ENCODE measurements at regions not wholly inside any gene's neighbourhood (a gene's known extent, or its start where the extent isn't known, plus 50 kb on each side); places are given as distances from the start of the nearest gene placed in this dataset.
"Not testable (repeated sequence)": the region's sequence is repeated elsewhere in the genome, so short reads cannot be mapped to it uniquely, and the experiment has no call there.

GRCh38 chr15:19972582-19972981 lies 569.0 kb downstream of the GOLGA6L6 start:
- H3K4me1 Mint-ChIP-seq (ENCODE audit: low read depth); H3K9me3 Mint-ChIP-seq; H3K4me3 Mint-ChIP-seq; H3K27me3 Mint-ChIP-seq (ENCODE audit: low read depth); H3K27ac Mint-ChIP-seq; ATAC-seq (replicated peaks in 1 of 2); H3K36me3 Mint-ChIP-seq (ENCODE audit: insufficient read depth in 2 of 2): not testable (repeated sequence)
- DNase-seq, result peak in 1 of 2 donors; percentile 1

- not testable (repeated sequence) for H3K27me3 Mint-ChIP-seq (ENCODE audit: low read depth); H3K9me3 Mint-ChIP-seq; DNase-seq; H3K4me3 Mint-ChIP-seq; H3K4me1 Mint-ChIP-seq (ENCODE audit: low read depth); H3K27ac Mint-ChIP-seq; H3K36me3 Mint-ChIP-seq (ENCODE audit: insufficient read depth in 2 of 2); ATAC-seq (replicated peaks in 1 of 2)
Measured at GRCh38 chr15:19965574-19965973, 576.0 kb downstream of the GOLGA6L6 start.

- not testable (repeated sequence) for ATAC-seq (replicated peaks in 1 of 2); H3K9me3 Mint-ChIP-seq; H3K27ac Mint-ChIP-seq; H3K36me3 Mint-ChIP-seq (ENCODE audit: insufficient read depth in 2 of 2); DNase-seq; H3K27me3 Mint-ChIP-seq (ENCODE audit: low read depth); H3K4me3 Mint-ChIP-seq; H3K4me1 Mint-ChIP-seq (ENCODE audit: low read depth)
Measured at GRCh38 chr15:19964480-19964879, 577.1 kb downstream of the GOLGA6L6 start.

- DNase-seq, result no peak
- H3K27me3 Mint-ChIP-seq (ENCODE audit: low read depth), result no peaks in the 10 kb centered on the region
- no peaks in the 10 kb centered on the region for H3K4me1 Mint-ChIP-seq (ENCODE audit: low read depth)
Measured at GRCh38 chr15:19956124-19956796, 585.3 kb downstream of the GOLGA6L6 start.

GRCh38 chr15:19944261-19944888 lies 597.2 kb downstream of the GOLGA6L6 start:
- DNase-seq (no peak), ATAC-seq (replicated peaks in 1 of 2) (no peak)
- Mint-ChIP-seq H3K36me3 (ENCODE audit: insufficient read depth in 2 of 2) (peaks cover 2% of the 10 kb centered on the region in 2 donors), H3K4me3 (peak overlapping the region in 1 of 2 donors; percentile 20), H3K27ac (no peak overlapping the region), H3K9me3 (peaks cover 0 to 15% of the 10 kb centered on the region in 2 donors), H3K4me1 (ENCODE audit: low read depth) (no peaks in the 10 kb centered on the region), H3K27me3 (ENCODE audit: low read depth) (peaks cover 22% of the 10 kb centered on the region)

More at GRCh38 chr15:19956124-19956796, 585.3 kb downstream of the GOLGA6L6 start:
- ATAC-seq (replicated peaks in 1 of 2), result no peak
- Mint-ChIP-seq H3K27ac (no peak overlapping the region), H3K9me3 (peaks cover 2 to 15% of the 10 kb centered on the region in 2 donors), H3K4me3 (no peak overlapping the region), H3K36me3 (ENCODE audit: insufficient read depth in 2 of 2) (peaks cover 0 to 6% of the 10 kb centered on the region in 2 donors)

GRCh38 chr15:19943515-19943914 lies 598.1 kb downstream of the GOLGA6L6 start:
- Mint-ChIP-seq H3K4me3 (no peak overlapping the region), H3K4me1 (ENCODE audit: low read depth) (no peaks in the 10 kb centered on the region), H3K36me3 (ENCODE audit: insufficient read depth in 2 of 2) (peaks cover 2% of the 10 kb centered on the region in 2 donors), H3K27me3 (ENCODE audit: low read depth) (peaks cover 22% of the 10 kb centered on the region), H3K27ac (no peak overlapping the region), H3K9me3 (peaks cover 0 to 14% of the 10 kb centered on the region in 2 donors)
- DNase-seq (no peak), ATAC-seq (replicated peaks in 1 of 2) (no peak)

- H3K27me3 Mint-ChIP-seq (ENCODE audit: low read depth); H3K4me3 Mint-ChIP-seq; H3K4me1 Mint-ChIP-seq (ENCODE audit: low read depth); ATAC-seq (replicated peaks in 1 of 2); DNase-seq: not testable (repeated sequence)
- H3K27ac Mint-ChIP-seq, result peak overlapping the region; percentile 3
- H3K36me3 Mint-ChIP-seq (ENCODE audit: insufficient read depth in 2 of 2), result peaks cover 18 to 19% of the 10 kb centered on the region in 2 donors
- peaks cover 21 to 22% of the 10 kb centered on the region in 2 donors for H3K9me3 Mint-ChIP-seq
Measured at GRCh38 chr15:19903281-19903680, 638.3 kb downstream of the GOLGA6L6 start.

- Mint-ChIP-seq H3K27ac (peak overlapping the region; percentile 3), H3K36me3 (ENCODE audit: insufficient read depth in 2 of 2) (peaks cover 18 to 19% of the 10 kb centered on the region in 2 donors), H3K9me3 (peaks cover 21% of the 10 kb centered on the region in 2 donors)
- not testable (repeated sequence) for DNase-seq; H3K4me3 Mint-ChIP-seq; H3K27me3 Mint-ChIP-seq (ENCODE audit: low read depth); ATAC-seq (replicated peaks in 1 of 2); H3K4me1 Mint-ChIP-seq (ENCODE audit: low read depth)
Measured at GRCh38 chr15:19902388-19902787, 639.2 kb downstream of the GOLGA6L6 start.

GRCh38 chr15:19901414-19901813 lies 640.2 kb downstream of the GOLGA6L6 start:
- H3K4me3 Mint-ChIP-seq; H3K27me3 Mint-ChIP-seq (ENCODE audit: low read depth); H3K27ac Mint-ChIP-seq; ATAC-seq (replicated peaks in 1 of 2); H3K4me1 Mint-ChIP-seq (ENCODE audit: low read depth); DNase-seq: not testable (repeated sequence)
- H3K9me3 Mint-ChIP-seq, result peaks cover 21% of the 10 kb centered on the region in 2 donors
- H3K36me3 Mint-ChIP-seq (ENCODE audit: insufficient read depth in 2 of 2), result peaks cover 18 to 19% of the 10 kb centered on the region in 2 donors

GRCh38 chr15:19899021-19899824 lies 642.4 kb downstream of the GOLGA6L6 start:
- H3K4me3 Mint-ChIP-seq, result no peak overlapping the region
- DNase-seq (no peak), ATAC-seq (replicated peaks in 1 of 2) (no peak)
- no peaks in the 10 kb centered on the region for H3K4me1 Mint-ChIP-seq (ENCODE audit: low read depth)
- no peaks in the 10 kb centered on the region for H3K27me3 Mint-ChIP-seq (ENCODE audit: low read depth)
- peaks cover 23 to 26% of the 10 kb centered on the region in 2 donors for H3K9me3 Mint-ChIP-seq
- no peak overlapping the region for H3K27ac Mint-ChIP-seq
- peaks cover 18 to 19% of the 10 kb centered on the region in 2 donors for H3K36me3 Mint-ChIP-seq (ENCODE audit: insufficient read depth in 2 of 2)

GRCh38 chr15:19888811-19889210 lies 652.8 kb downstream of the GOLGA6L6 start:
- not testable (repeated sequence) for ATAC-seq (replicated peaks in 1 of 2); H3K27me3 Mint-ChIP-seq (ENCODE audit: low read depth); H3K4me1 Mint-ChIP-seq (ENCODE audit: low read depth)

GRCh38 chr15:19844061-19844460 lies 697.5 kb downstream of the GOLGA6L6 start:
- not testable (repeated sequence) for H3K36me3 Mint-ChIP-seq (ENCODE audit: insufficient read depth in 2 of 2); H3K27me3 Mint-ChIP-seq (ENCODE audit: low read depth); ATAC-seq (replicated peaks in 1 of 2); H3K4me3 Mint-ChIP-seq; H3K9me3 Mint-ChIP-seq; DNase-seq; H3K27ac Mint-ChIP-seq; H3K4me1 Mint-ChIP-seq (ENCODE audit: low read depth)

More at GRCh38 chr15:19888811-19889210, 652.8 kb downstream of the GOLGA6L6 start:
- not testable (repeated sequence) for DNase-seq; H3K4me3 Mint-ChIP-seq; H3K27ac Mint-ChIP-seq; H3K36me3 Mint-ChIP-seq (ENCODE audit: insufficient read depth in 2 of 2)
- peaks cover 6 to 16% of the 10 kb centered on the region in 2 donors for H3K9me3 Mint-ChIP-seq

All from activated T-cell treated with anti-CD3 and anti-CD28 coated beads, Interleukin-2, amount 50 U/mL, for 72 hours (primary cell).